K562 (cell line): ENCODE measurements at regions not wholly inside any gene's neighbourhood (a gene's known extent, or its start where the extent isn't known, plus 50 kb on each side); places are given as distances from the start of the nearest gene placed in this dataset.

Source experiments
- CLOCK ChIP-seq: fragments of 250-450 bp; sonication (Bioruptor Pico); IDR thresholded peaks from 2 replicates; pipeline ENCODE4 v1.4.0; 2020; ENCODE audit warnings: mild to moderate bottlenecking, moderate library complexity, borderline replicate concordance
- MCM3 ChIP-seq: fragments of 450-650 bp; IDR thresholded peaks from 2 replicates; pipeline ENCODE4 v1.6.1; 2016
- MXI1 ChIP-seq: IDR thresholded peaks from 2 replicates; pipeline ENCODE4 v1.6.1; 2011; ENCODE audit warnings: low read depth, mild to moderate bottlenecking, improper control_type of control experiment, low read length
- NCOA1 ChIP-seq: fragments of 450-650 bp; IDR thresholded peaks from 2 replicates; pipeline ENCODE4 v1.6.1; 2016; ENCODE audit warnings: low read depth
- ZNF41 ChIP-seq: fragments of 250-450 bp; sonication (Bioruptor Pico); conservative IDR thresholded peaks from 2 replicates; pipeline ENCODE4 v1.4.0; 2020; ENCODE audit warnings: mild to moderate bottlenecking
- TF ChIP-seq, protein P1 (sequence below): fragments of 200-800 bp; sonication (Bioruptor generic); IDR thresholded peaks from 2 replicates; pipeline ENCODE4 v1.6.1; 2016; ENCODE audit warnings: missing genetic modification characterization, missing compliant biosample characterization
- TF ChIP-seq, protein P2 (sequence below): fragments of 450-650 bp; IDR thresholded peaks from 2 replicates; pipeline ENCODE4 v1.6.1; 2016; ENCODE audit warnings: mild to moderate bottlenecking, moderate library complexity

DNA sequence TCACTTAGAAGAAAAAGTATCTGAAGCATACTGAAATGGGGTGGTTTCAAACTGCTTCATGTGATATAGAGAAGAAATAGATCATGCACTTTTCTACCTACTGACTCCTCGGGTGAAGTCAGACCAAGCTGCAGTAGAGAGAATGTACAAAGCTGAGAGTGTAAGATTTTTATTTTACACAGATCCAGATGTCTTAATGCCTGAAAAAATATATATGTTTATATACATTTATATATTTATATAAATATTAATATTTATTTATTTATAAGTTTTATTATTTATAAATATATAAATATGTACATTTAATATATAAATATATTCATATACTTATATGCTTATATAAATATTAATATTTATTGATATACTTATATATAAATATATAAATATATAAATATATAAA lies 171.9 kb upstream of the SPOCK3 start (continued):
- TF ChIP-seq, protein P1, sequence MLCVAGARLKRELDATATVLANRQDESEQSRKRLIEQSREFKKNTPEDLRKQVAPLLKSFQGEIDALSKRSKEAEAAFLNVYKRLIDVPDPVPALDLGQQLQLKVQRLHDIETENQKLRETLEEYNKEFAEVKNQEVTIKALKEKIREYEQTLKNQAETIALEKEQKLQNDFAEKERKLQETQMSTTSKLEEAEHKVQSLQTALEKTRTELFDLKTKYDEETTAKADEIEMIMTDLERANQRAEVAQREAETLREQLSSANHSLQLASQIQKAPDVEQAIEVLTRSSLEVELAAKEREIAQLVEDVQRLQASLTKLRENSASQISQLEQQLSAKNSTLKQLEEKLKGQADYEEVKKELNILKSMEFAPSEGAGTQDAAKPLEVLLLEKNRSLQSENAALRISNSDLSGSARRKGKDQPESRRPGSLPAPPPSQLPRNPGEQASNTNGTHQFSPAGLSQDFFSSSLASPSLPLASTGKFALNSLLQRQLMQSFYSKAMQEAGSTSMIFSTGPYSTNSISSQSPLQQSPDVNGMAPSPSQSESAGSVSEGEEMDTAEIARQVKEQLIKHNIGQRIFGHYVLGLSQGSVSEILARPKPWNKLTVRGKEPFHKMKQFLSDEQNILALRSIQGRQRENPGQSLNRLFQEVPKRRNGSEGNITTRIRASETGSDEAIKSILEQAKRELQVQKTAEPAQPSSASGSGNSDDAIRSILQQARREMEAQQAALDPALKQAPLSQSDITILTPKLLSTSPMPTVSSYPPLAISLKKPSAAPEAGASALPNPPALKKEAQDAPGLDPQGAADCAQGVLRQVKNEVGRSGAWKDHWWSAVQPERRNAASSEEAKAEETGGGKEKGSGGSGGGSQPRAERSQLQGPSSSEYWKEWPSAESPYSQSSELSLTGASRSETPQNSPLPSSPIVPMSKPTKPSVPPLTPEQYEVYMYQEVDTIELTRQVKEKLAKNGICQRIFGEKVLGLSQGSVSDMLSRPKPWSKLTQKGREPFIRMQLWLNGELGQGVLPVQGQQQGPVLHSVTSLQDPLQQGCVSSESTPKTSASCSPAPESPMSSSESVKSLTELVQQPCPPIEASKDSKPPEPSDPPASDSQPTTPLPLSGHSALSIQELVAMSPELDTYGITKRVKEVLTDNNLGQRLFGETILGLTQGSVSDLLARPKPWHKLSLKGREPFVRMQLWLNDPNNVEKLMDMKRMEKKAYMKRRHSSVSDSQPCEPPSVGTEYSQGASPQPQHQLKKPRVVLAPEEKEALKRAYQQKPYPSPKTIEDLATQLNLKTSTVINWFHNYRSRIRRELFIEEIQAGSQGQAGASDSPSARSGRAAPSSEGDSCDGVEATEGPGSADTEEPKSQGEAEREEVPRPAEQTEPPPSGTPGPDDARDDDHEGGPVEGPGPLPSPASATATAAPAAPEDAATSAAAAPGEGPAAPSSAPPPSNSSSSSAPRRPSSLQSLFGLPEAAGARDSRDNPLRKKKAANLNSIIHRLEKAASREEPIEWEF (CRISPR knock-in tag), result no peak
- TF ChIP-seq ZNF41 (CRISPR knock-in tag) (no peak), CLOCK (CRISPR knock-in tag) (no peak), MCM3 (no peak), MXI1 (no peak), NCOA1 (no peak)
- TF ChIP-seq, protein P2, sequence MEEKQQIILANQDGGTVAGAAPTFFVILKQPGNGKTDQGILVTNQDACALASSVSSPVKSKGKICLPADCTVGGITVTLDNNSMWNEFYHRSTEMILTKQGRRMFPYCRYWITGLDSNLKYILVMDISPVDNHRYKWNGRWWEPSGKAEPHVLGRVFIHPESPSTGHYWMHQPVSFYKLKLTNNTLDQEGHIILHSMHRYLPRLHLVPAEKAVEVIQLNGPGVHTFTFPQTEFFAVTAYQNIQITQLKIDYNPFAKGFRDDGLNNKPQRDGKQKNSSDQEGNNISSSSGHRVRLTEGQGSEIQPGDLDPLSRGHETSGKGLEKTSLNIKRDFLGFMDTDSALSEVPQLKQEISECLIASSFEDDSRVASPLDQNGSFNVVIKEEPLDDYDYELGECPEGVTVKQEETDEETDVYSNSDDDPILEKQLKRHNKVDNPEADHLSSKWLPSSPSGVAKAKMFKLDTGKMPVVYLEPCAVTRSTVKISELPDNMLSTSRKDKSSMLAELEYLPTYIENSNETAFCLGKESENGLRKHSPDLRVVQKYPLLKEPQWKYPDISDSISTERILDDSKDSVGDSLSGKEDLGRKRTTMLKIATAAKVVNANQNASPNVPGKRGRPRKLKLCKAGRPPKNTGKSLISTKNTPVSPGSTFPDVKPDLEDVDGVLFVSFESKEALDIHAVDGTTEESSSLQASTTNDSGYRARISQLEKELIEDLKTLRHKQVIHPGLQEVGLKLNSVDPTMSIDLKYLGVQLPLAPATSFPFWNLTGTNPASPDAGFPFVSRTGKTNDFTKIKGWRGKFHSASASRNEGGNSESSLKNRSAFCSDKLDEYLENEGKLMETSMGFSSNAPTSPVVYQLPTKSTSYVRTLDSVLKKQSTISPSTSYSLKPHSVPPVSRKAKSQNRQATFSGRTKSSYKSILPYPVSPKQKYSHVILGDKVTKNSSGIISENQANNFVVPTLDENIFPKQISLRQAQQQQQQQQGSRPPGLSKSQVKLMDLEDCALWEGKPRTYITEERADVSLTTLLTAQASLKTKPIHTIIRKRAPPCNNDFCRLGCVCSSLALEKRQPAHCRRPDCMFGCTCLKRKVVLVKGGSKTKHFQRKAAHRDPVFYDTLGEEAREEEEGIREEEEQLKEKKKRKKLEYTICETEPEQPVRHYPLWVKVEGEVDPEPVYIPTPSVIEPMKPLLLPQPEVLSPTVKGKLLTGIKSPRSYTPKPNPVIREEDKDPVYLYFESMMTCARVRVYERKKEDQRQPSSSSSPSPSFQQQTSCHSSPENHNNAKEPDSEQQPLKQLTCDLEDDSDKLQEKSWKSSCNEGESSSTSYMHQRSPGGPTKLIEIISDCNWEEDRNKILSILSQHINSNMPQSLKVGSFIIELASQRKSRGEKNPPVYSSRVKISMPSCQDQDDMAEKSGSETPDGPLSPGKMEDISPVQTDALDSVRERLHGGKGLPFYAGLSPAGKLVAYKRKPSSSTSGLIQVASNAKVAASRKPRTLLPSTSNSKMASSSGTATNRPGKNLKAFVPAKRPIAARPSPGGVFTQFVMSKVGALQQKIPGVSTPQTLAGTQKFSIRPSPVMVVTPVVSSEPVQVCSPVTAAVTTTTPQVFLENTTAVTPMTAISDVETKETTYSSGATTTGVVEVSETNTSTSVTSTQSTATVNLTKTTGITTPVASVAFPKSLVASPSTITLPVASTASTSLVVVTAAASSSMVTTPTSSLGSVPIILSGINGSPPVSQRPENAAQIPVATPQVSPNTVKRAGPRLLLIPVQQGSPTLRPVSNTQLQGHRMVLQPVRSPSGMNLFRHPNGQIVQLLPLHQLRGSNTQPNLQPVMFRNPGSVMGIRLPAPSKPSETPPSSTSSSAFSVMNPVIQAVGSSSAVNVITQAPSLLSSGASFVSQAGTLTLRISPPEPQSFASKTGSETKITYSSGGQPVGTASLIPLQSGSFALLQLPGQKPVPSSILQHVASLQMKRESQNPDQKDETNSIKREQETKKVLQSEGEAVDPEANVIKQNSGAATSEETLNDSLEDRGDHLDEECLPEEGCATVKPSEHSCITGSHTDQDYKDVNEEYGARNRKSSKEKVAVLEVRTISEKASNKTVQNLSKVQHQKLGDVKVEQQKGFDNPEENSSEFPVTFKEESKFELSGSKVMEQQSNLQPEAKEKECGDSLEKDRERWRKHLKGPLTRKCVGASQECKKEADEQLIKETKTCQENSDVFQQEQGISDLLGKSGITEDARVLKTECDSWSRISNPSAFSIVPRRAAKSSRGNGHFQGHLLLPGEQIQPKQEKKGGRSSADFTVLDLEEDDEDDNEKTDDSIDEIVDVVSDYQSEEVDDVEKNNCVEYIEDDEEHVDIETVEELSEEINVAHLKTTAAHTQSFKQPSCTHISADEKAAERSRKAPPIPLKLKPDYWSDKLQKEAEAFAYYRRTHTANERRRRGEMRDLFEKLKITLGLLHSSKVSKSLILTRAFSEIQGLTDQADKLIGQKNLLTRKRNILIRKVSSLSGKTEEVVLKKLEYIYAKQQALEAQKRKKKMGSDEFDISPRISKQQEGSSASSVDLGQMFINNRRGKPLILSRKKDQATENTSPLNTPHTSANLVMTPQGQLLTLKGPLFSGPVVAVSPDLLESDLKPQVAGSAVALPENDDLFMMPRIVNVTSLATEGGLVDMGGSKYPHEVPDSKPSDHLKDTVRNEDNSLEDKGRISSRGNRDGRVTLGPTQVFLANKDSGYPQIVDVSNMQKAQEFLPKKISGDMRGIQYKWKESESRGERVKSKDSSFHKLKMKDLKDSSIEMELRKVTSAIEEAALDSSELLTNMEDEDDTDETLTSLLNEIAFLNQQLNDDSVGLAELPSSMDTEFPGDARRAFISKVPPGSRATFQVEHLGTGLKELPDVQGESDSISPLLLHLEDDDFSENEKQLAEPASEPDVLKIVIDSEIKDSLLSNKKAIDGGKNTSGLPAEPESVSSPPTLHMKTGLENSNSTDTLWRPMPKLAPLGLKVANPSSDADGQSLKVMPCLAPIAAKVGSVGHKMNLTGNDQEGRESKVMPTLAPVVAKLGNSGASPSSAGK, result no peak
